HG03196 (cell line): ENCODE measurements at regions not wholly inside any gene's neighbourhood (a gene's known extent, or its start where the extent isn't known, plus 50 kb on each side); places are given as distances from the start of the nearest gene placed in this dataset.

Source experiments
- ATAC-seq: cut with Tn5 transposase; IDR thresholded peaks from one replicate; pipeline ENCODE4 v1.9.1; 2021; ENCODE audit not compliant: unreplicated experiment

- ATAC-seq: no peak
Observed at GRCh38 chr12:91343010-91343409, 160.4 kb upstream of the DCN start.

DNA sequence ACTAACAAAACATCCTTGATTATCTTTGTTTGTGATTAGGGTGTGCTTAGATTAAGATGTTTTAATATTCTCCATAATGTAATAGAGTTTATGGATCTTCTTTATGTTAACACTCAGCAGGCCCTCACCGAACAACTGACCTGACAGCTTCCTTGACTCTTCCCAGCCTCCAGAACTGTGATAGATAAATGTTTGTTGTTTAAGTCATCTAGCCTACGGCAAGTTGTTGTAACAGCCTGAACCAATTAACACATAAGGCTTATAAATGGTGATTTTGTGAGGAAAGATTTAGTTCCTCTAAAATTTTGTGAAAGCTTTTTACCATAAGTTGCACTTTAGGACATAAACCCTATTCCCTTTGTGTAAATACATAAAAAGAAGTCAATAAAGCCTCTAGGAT is 156.5 kb upstream of the DCN start:
- no peak for ATAC-seq

DNA sequence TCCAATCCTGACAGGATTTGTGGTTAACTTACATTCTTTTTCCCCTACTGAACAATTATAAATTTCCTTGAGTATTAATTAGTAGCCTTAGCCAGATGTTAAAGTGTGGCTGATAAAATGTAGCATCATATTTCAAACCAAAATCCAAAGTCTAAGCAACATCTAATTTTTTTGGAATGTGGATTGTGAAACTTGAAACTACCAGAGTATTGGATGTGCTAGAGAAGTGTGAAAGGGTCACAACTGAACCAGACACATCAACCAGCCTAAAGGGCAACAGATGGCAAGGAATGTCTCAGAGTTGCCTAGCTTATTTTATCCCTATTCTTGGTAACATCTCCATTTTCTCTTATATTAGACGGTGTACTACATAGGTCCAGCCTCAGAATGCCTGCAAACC is 153.1 kb upstream of the DCN start:
- ATAC-seq: no peak

- ATAC-seq: no peak
Observed at GRCh38 chr12:91333966-91334365, 151.3 kb upstream of the DCN start.

GRCh38 chr12:91332302-91332701 is 149.7 kb upstream of the DCN start:
- no peak for ATAC-seq

DNA sequence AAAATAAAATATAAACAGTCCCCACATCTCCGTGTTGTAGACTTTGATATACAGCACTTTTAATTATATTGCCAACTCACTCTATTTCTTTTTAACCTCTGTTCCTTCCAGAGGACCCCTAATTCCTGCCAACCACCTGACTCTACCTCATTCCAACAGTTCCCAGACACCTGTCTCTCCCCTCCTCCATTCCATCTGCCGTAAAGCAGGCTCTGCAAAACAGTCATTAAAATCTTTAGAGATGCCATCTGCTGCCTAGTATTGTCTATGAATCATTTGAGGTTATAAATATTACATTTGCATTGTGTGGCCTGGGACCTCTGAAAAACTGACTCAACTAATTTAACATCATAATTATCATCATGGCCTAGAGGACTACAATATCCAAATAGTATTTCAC is 148.8 kb upstream of the DCN start:
- ATAC-seq: no peak

DNA sequence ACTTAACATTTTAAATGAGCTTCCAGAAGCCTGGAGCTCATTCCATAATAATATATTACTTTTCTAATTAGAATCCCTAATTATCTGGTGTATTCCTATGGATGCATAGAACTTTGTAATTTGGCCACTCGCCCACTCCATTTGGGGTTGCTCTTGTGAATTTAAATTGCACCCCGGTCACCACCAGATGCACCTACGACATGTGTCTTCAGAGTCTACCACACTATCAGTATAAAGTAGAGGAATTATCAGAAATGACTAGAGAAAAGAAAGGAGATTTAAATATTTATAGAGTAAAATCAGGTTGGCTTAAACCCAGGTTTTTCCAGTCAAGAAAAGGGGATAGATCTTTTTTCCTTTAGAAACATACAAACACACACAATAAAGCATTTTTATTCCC is 145.8 kb upstream of the DCN start:
- ATAC-seq: no peak

- no peak for ATAC-seq
Observed at GRCh38 chr12:91327889-91328288, 145.3 kb upstream of the DCN start.

DNA sequence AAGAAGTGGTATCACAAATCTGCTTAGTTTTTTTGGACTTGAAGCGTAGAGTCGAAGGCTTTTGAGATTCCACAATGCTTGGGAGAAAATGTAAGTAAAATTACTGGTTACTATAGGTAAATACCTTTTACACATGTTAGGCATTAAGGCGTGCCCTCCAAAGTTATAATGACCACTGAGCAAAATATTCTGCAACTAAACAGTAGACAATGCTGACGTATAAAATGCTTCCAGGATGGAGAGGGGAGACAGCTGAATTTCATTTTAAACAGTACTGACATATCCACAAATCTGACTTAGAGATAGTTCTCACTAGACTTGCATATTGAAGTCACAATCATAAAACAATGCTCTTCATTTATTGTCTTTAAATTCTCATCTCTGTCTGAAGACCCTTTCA is 144.5 kb upstream of the DCN start:
- ATAC-seq: no peak

DNA sequence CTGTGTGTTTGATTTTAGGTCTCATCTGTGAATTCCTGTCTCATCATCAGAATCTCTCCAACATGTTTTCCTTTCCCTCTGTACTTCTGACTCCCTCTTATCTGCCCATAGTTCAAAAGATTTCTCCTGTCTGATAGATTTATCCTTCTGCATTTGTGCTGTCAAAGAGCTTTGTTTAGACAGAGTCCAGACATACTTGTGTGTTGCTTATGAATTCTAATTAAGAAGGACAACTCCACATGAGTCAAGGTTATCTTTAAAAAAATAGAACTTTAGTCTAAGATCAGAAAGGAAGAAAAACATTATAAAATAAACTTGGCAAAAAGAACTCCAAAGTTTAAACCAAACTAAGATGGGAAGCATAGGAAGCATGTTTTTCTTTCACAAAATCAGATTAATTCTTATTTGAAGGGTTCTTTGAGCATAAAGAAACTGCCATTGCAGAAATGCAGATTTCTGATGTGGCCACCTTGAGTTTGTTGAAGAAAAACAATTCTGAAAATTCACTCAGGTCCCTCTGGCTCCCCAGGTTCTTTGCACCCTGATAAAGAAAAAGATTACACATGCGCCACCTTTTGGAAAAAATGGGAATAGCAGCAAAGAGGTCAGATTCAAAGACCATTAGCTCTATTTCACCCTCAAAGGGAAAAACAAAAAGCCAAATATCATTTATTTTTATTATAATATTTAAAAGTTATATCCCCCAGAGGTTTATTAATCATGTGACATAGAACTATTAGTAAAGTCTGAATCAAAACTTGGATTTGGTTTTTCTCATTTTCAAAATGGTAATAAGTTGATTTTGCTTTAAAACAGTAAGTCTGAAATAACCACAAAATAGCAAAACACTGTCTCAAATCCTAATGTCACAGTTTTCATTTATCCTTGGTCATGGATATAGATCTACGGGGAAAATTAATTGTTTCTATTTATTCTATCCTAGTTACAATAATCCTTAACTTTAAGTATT is 143.7 kb upstream of the DCN start:
- ATAC-seq: no peak

DNA sequence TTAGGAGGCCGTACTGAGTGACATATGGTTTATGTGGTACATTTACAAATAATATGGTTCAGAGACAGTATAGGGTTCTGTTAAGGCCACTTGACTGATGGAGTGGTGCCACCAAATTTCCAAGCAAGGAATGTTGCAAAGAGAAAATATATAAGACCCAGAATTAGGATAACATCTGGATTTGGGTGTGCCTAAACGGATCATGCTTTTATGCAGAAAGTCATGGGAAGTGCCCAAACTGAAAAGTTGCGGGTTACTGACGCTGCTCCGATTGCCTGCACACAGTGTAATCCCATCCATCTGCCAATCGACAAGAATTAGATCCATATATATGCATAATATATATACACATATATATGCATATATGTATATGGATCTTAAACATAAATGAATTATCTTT is 138.4 kb upstream of the DCN start:
- ATAC-seq: no peak

GRCh38 chr12:91319071-91319760 is 136.6 kb upstream of the DCN start:
- ATAC-seq: no peak

DNA sequence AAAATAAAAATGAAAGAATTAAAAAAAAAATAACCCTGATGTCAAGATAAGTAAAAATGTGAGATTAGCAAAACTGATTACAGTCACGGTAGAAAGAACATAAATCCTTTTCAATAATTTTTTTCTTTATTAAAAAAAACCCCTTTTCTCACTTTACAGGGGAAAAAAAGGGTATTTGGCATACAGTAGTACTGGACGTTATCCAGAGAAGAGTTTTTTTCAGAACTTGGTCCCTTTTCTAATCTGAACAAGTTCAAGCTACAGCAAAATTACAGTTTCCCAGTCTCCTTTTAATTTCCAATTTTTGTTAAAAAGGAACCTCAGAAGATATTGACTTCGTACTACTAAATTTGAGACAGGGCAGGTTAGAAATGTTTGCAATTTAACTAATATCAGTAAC is 134.7 kb upstream of the DCN start:
- ATAC-seq: no peak

DNA sequence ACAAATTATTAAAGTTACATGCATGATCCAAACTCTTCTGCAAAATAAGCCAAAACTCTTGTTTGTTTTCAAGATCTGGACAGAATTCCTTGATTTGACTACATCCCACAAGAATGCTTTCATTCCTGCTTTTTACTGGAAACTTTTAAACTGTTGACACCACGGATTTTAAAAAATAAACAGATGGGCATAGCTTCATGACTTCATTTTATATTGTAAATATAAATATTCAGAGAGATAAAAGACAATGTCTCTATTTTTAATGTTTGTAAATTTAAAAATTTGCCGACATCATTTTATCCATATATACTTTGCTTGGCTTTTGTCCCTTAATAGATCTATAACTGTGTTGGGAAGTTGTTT is 134.3 kb upstream of the DCN start:
- no peak for ATAC-seq

DNA sequence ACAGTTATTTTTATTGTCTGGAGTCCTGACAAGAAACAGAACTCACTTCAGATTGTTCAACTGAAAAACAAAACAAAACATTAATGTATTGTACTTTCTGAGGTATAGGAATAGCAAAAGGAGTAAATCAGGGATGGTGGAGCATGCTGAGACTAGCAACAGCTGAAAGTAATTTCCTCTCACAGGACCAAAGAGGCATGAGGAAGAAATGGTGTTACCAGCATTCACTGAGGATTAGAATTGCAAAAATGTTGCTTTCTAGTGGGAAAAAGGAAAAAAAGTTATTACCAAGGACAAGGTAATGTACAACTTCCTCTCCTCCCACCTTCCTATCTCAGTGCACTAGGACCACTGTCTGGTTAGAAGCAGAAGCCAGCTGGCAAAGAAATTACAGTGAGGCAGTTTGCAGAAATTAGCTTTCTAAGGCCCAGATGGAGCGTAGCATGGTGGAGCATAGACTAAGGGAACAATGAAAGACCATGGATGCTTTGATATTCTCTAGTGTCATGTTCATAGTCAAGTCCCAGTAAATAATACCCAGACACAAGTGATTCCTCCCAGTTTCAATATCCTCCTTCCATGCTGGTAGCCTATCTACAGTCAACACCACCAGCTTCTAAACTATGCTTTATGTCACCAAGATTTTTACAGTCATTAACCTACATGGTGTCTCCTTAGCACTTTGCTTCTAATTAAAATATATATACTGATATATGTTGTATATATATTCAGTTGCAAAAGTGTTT is 133.7 kb upstream of the DCN start:
- no peak for ATAC-seq

DNA sequence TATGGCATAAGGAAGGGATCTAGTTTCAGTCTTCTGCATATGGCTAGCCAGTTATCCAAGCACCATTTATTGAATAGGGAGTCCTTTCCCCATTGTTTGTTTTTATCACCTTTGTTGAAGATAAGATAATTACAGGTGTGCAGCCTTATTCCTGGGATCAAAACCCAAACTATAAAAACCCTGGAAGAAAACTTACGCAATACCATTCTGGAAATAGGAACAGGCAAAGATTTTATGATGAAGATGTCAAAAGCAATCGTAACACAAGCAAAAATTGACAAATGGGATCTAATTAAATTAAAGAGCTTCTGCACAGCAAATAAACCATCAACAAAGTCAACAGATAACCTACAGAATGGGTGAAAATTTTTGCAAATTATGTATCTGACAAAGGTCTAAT is 128.5 kb upstream of the DCN start:
- ATAC-seq: no peak

DNA sequence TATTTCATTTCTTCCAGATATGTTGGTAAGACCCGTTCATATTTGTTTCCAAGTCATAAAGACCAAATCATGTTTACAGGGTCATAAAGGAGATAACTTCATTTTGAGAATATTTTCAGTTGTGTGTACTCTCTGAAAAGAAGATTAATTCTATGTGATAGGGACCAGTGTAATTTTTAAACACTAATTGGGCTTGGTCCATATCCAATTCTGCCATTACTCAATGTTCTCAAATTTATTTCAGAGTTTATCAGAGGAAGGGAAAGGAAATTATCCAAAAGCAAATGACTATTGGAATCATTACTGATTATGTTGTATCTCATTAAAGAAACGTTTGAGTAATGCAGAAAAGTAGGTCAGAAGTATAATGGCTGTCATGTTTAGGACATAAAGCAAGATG is 126.8 kb upstream of the DCN start:
- ATAC-seq: no peak

- no peak for ATAC-seq
Observed at GRCh38 chr12:91307957-91308670, 125.5 kb upstream of the DCN start.

GRCh38 chr12:91290354-91290753 is 107.7 kb upstream of the DCN start:
- no peak for ATAC-seq

GRCh38 chr12:91289906-91290305 is 107.3 kb upstream of the DCN start:
- ATAC-seq: no peak

GRCh38 chr12:91289072-91289471 is 106.5 kb upstream of the DCN start:
- no peak for ATAC-seq
